DMS114 treated with DMSO at 0.1 percent for 48 hours (cell line): ENCODE measurements at regions not wholly inside any gene's neighbourhood (a gene's known extent, or its start where the extent isn't known, plus 50 kb on each side); places are given as distances from the start of the nearest gene placed in this dataset.
"Not testable (repeated sequence)": the region's sequence is repeated elsewhere in the genome, so short reads cannot be mapped to it uniquely, and the experiment has no call there.

Experiments
- DNase-seq: peaks from one replicate; lab custom pipeline; 2025; ENCODE audit not compliant: unreplicated experiment; lab: John Stamatoyannopoulos, UW

GRCh38 chr6:14386263-14386662 lies 268.7 kb downstream of the CD83 start:
- no peak for DNase-seq

- DNase-seq, result no peak
These were observed 269.1 kb downstream of the CD83 start for GRCh38 chr6:14386668-14387067.

- DNase-seq, result no peak
These were observed 270.8 kb downstream of the CD83 start for GRCh38 chr6:14388371-14388770.

- DNase-seq, result not testable (repeated sequence)
These were observed 272.2 kb downstream of the CD83 start for GRCh38 chr6:14389776-14390175.

GRCh38 chr6:14390805-14391204 lies 273.2 kb downstream of the CD83 start:
- DNase-seq, result no peak

- DNase-seq, result no peak
These were observed 276.3 kb downstream of the CD83 start for GRCh38 chr6:14393910-14394309.

- no peak for DNase-seq
These were observed 278.8 kb downstream of the CD83 start for GRCh38 chr6:14396392-14396791.

GRCh38 chr6:14396826-14397517 lies 279.4 kb downstream of the CD83 start:
- no peak for DNase-seq

GRCh38 chr6:14397518-14397901 lies 279.9 kb downstream of the CD83 start:
- no peak for DNase-seq

- DNase-seq, result no peak
These were observed 281.4 kb downstream of the CD83 start for GRCh38 chr6:14398953-14399352.

GRCh38 chr6:14399635-14400034 lies 282.1 kb downstream of the CD83 start:
- no peak for DNase-seq

GRCh38 chr6:14401246-14401645 lies 283.7 kb downstream of the CD83 start:
- no peak for DNase-seq

GRCh38 chr6:14406614-14407331 lies 289.2 kb downstream of the CD83 start:
- DNase-seq, result no peak

GRCh38 chr6:14408446-14408845 lies 290.9 kb downstream of the CD83 start:
- no peak for DNase-seq

- DNase-seq, result no peak
These were observed 294.5 kb downstream of the CD83 start for GRCh38 chr6:14412026-14412425.

GRCh38 chr6:14415452-14415851 lies 297.9 kb downstream of the CD83 start:
- DNase-seq, result no peak

- no peak for DNase-seq
These were observed 299.8 kb downstream of the CD83 start for GRCh38 chr6:14417377-14417776.

- DNase-seq, result not testable (repeated sequence)
These were observed 301.7 kb downstream of the CD83 start for GRCh38 chr6:14419224-14419623.

GRCh38 chr6:14422061-14422460 lies 304.5 kb downstream of the CD83 start:
- DNase-seq, result no peak

GRCh38 chr6:14422917-14423316 lies 305.3 kb downstream of the CD83 start:
- no peak for DNase-seq

- no peak for DNase-seq
These were observed 305.8 kb downstream of the CD83 start for GRCh38 chr6:14423330-14423729.

GRCh38 chr6:14423955-14424354 lies 306.4 kb downstream of the CD83 start:
- DNase-seq, result no peak

GRCh38 chr6:14425805-14426204 lies 308.2 kb downstream of the CD83 start:
- no peak for DNase-seq
